Activated CD4-positive, alpha-beta T cell treated with anti-CD3 and anti-CD28 coated beads, Interleukin-2, amount 10 ng/mL, durations not matched to agents 24 days and 14 days (primary cell): ENCODE measurements at regions not wholly inside any gene's neighbourhood (a gene's known extent, or its start where the extent isn't known, plus 50 kb on each side); places are given as distances from the start of the nearest gene placed in this dataset.
"Not testable (repeated sequence)": the region's sequence is repeated elsewhere in the genome, so short reads cannot be mapped to it uniquely, and the experiment has no call there.

Experiments used
- DNase-seq: peaks from one replicate; pipeline ENCODE4 v3.0.0; 2022
- H3K27ac Mint-ChIP-seq: one replicate; pipeline ENCODE4 v1.8.0; 2022; ENCODE audit warnings: mild to moderate bottlenecking, mixed read lengths
- H3K27me3 Mint-ChIP-seq: one replicate; pipeline ENCODE4 v1.8.0; 2022; ENCODE audit warnings: mixed read lengths
- H3K36me3 Mint-ChIP-seq: one replicate; pipeline ENCODE4 v1.8.0; 2022; ENCODE audit warnings: low read depth, mild to moderate bottlenecking, mixed read lengths
- H3K4me1 Mint-ChIP-seq: one replicate; pipeline ENCODE4 v1.8.0; 2021; ENCODE audit warnings: mixed read lengths
- H3K4me3 Mint-ChIP-seq: one replicate; pipeline ENCODE4 v1.8.0; 2022; ENCODE audit warnings: mild to moderate bottlenecking, moderate library complexity, mixed read lengths
- H3K9me3 Mint-ChIP-seq: one replicate; pipeline ENCODE4 v1.8.0; 2021; ENCODE audit warnings: mixed read lengths
- intact Hi-C: fragments of 100-400 bp; cut with micrococcal nuclease; formaldehyde crosslinking; loops from one replicate; pipeline ENCODE4 v1.15.1; 2023

GRCh38 chr22:22697377-22698117, 53.1 kb downstream of the GGTLC2 start:
- Mint-ChIP-seq H3K27ac (no peak overlapping the region), H3K9me3 (no peaks in the 10 kb centered on the region), H3K36me3 (no peaks in the 10 kb centered on the region), H3K4me1 (no peaks in the 10 kb centered on the region), H3K27me3 (peaks cover 4% of the 10 kb centered on the region), H3K4me3 (no peak overlapping the region)
- DNase-seq, result no peak
- intact Hi-C loops, result loop anchor here (10.0 kb wide), 1 partner anchor 233 kb away; no protein-coding TSS in a partner anchor

DNA sequence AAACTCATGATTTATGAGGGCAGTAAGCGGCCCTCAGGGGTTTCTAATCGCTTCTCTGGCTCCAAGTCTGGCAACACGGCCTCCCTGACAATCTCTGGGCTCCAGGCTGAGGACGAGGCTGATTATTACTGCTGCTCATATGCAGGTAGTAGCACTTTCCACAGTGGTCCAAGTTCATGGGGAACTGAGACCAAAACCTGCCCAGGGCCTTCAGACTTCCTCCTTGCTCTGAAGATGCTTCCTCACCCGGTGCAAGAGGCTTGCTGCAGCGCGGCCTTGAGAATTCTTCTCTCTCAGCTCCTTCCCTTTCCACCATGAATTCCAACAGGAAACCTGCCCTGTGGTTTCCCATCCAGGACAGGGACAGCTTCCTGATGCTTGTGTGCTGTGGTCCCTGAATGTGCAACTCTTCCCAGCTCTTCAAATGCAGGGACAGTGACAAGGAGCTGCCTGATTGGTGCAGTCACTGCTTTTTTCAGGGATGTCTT, 53.9 kb downstream of the GGTLC2 start:
- no peak for DNase-seq
- intact Hi-C loops, result loop anchor here (10.0 kb wide), 1 partner anchor 234 kb away; no protein-coding TSS in a partner anchor
- H3K9me3 Mint-ChIP-seq, result no peaks in the 10 kb centered on the region
- peaks cover 4% of the 10 kb centered on the region for H3K27me3 Mint-ChIP-seq
- H3K27ac Mint-ChIP-seq, result no peak overlapping the region
- no peaks in the 10 kb centered on the region for H3K36me3 Mint-ChIP-seq
- no peaks in the 10 kb centered on the region for H3K4me1 Mint-ChIP-seq
- H3K4me3 Mint-ChIP-seq, result no peak overlapping the region

- Mint-ChIP-seq H3K36me3 (no peaks in the 10 kb centered on the region), H3K27ac (no peak overlapping the region), H3K27me3 (peaks cover 4% of the 10 kb centered on the region), H3K4me3 (no peak overlapping the region), H3K4me1 (no peaks in the 10 kb centered on the region), H3K9me3 (no peaks in the 10 kb centered on the region)
- intact Hi-C loops, result no loop called here
- DNase-seq, result no peak
Measured at GRCh38 chr22:22700631-22701030, 56.2 kb downstream of the GGTLC2 start.

GRCh38 chr22:22701557-22701956, 57.1 kb downstream of the GGTLC2 start:
- not testable (repeated sequence) for H3K4me3 Mint-ChIP-seq, H3K27ac Mint-ChIP-seq

DNA sequence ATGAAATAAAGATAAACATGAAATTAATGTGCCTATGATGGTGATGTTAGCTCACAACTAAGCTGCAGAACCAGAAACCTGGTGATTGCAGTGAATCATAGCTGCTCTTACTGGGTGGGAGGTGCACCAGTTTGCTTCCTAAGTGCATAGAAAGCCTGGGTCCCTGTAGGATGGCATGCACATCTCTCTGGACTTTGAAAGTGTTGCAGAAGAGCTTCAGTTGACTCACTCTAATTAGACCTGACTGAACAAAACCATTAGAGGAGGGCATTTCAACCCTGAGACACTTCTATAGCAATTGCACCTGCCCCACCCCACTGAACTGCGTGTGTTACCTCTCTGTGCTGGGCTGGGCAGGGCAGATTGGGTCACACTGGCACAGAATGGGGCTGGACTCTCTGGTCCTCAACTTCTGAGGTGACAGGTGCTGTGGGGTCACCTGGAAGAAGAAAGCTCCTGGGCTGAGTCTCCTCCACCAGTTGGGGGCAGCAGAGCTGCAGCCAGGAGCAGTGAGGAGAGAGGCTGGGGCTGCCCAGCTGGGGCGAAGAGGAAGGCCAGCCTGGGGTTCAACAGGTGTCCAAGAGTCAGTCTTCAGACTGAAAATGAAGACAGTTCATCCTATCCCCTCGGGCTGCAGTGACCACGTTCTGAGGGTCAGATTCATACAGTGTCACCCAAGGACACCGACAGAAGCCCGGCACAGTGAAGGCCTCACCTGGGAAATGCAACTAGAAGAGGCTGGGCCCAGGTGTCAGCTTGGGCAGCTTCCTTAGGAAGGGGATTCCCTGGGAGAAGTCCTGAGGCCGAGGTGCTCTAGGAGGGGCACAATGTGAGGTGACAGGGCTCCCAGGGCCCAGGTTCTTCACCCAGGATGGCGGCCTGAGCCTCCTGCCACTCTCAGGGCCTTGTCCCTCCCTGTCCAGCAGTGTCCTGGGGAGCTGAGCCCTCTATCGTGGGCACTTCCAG, 58.1 kb downstream of the GGTLC2 start:
- Mint-ChIP-seq H3K4me1 (no peaks in the 10 kb centered on the region), H3K9me3 (no peaks in the 10 kb centered on the region), H3K36me3 (no peaks in the 10 kb centered on the region), H3K27ac (no peak overlapping the region), H3K27me3 (peaks cover 6% of the 10 kb centered on the region), H3K4me3 (no peak overlapping the region)
- intact Hi-C loops, result no loop called here
- no peak for DNase-seq

More at GRCh38 chr22:22701557-22701956, 57.1 kb downstream of the GGTLC2 start:
- intact Hi-C loops, H3K4me1 Mint-ChIP-seq, H3K36me3 Mint-ChIP-seq, H3K27me3 Mint-ChIP-seq, DNase-seq, H3K9me3 Mint-ChIP-seq: not testable (repeated sequence)

GRCh38 chr22:22703203-22703570, 58.8 kb downstream of the GGTLC2 start:
- intact Hi-C loops, result no loop called here
- H3K27ac Mint-ChIP-seq, result no peak overlapping the region
- H3K4me3 Mint-ChIP-seq, result no peak overlapping the region
- peaks cover 9% of the 10 kb centered on the region for H3K27me3 Mint-ChIP-seq
- H3K4me1 Mint-ChIP-seq, result no peaks in the 10 kb centered on the region
- DNase-seq, result no peak
- no peaks in the 10 kb centered on the region for H3K36me3 Mint-ChIP-seq
- no peaks in the 10 kb centered on the region for H3K9me3 Mint-ChIP-seq

DNA sequence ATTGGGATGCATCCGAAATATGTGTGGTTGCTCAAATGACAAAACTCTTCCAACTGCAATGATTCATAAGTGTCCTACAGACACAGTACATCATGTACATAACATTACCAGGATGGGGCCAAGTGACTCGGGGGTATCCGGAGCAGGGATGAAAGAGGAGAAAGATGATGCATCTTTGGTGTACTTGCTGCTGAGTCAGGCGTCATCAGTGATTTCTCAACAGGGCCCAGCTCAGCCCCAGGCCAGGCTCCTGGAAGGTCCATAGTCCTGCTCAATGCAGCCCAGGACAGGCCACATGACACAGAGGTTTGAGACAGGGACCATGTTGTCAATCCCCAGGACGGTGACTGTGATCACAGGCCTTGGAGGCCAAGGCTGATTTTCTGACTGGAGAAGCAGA, 59.3 kb downstream of the GGTLC2 start:
- Mint-ChIP-seq H3K4me1 (no peaks in the 10 kb centered on the region), H3K27me3 (peaks cover 9% of the 10 kb centered on the region), H3K9me3 (no peaks in the 10 kb centered on the region), H3K27ac (no peak overlapping the region), H3K4me3 (no peak overlapping the region), H3K36me3 (no peaks in the 10 kb centered on the region)
- no peak for DNase-seq
- intact Hi-C loops, result no loop called here

GRCh38 chr22:22704156-22704946, 59.9 kb downstream of the GGTLC2 start:
- no peaks in the 10 kb centered on the region for H3K36me3 Mint-ChIP-seq
- intact Hi-C loops, result no loop called here
- no peak overlapping the region for H3K4me3 Mint-ChIP-seq
- peaks cover 8% of the 10 kb centered on the region for H3K27me3 Mint-ChIP-seq
- H3K9me3 Mint-ChIP-seq, result no peaks in the 10 kb centered on the region
- DNase-seq, result no peak
- no peak overlapping the region for H3K27ac Mint-ChIP-seq
- H3K4me1 Mint-ChIP-seq, result no peaks in the 10 kb centered on the region

GRCh38 chr22:22705328-22706100, 61.1 kb downstream of the GGTLC2 start:
- no peaks in the 10 kb centered on the region for H3K36me3 Mint-ChIP-seq
- peaks cover 6% of the 10 kb centered on the region for H3K27me3 Mint-ChIP-seq
- H3K9me3 Mint-ChIP-seq, result no peaks in the 10 kb centered on the region
- H3K4me3 Mint-ChIP-seq, result no peak overlapping the region
- H3K4me1 Mint-ChIP-seq, result no peaks in the 10 kb centered on the region
- intact Hi-C loops, result no loop called here
- no peak for DNase-seq
- H3K27ac Mint-ChIP-seq, result no peak overlapping the region

DNA sequence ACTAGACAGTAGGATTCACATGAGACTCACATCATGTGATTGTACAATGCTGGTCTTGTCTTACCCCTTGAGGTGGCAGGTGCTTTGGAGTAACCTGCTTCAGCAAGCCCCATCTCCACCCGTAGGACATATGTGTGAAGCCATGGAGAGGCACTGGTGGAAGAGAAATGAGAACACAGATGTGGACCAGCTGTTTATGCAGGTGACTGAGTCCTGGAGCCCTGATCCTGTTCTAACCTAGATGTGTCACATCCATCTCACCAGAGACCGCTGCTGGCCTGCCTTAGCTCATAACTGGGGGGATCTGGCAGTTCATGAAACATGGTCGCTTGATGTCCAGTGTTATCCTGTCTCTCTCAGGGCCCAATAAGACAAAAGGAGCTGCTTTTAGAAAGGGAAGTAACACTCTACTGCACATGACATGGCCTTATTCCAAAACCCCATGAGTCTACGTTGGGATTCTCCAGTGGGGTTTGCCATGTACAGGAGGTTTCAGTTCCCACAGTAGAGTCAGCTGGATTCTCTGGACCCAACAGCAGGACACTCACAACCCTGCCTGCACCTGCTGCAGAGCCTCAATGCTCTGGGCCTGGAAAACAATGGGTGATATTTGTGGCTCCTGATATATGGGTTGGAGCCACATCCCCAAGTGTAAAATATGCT, 62.0 kb downstream of the GGTLC2 start:
- DNase-seq, result no peak
- Mint-ChIP-seq H3K36me3 (no peaks in the 10 kb centered on the region), H3K27me3 (peaks cover 5% of the 10 kb centered on the region), H3K27ac (no peak overlapping the region), H3K9me3 (no peaks in the 10 kb centered on the region), H3K4me3 (no peak overlapping the region), H3K4me1 (no peaks in the 10 kb centered on the region)
- intact Hi-C loops, result no loop called here

GRCh38 chr22:22709719-22710445, 65.5 kb downstream of the GGTLC2 start:
- DNase-seq, result no peak

More at GRCh38 chr22:22709719-22710445, 65.5 kb downstream of the GGTLC2 start:
- Mint-ChIP-seq H3K4me1 (no peaks in the 10 kb centered on the region), H3K36me3 (no peaks in the 10 kb centered on the region), H3K9me3 (no peaks in the 10 kb centered on the region), H3K27ac (no peak overlapping the region), H3K27me3 (peaks cover 6% of the 10 kb centered on the region), H3K4me3 (no peak overlapping the region)
- intact Hi-C loops, result loop anchor here (1.0 kb wide), 1 partner anchor 38 kb away; no protein-coding TSS in a partner anchor
